ENCODE measurements at regions not wholly inside any gene's neighbourhood (a gene's known extent, or its start where the extent isn't known, plus 50 kb on each side); places are given as distances from the start of the nearest gene placed in this dataset.

DNA sequence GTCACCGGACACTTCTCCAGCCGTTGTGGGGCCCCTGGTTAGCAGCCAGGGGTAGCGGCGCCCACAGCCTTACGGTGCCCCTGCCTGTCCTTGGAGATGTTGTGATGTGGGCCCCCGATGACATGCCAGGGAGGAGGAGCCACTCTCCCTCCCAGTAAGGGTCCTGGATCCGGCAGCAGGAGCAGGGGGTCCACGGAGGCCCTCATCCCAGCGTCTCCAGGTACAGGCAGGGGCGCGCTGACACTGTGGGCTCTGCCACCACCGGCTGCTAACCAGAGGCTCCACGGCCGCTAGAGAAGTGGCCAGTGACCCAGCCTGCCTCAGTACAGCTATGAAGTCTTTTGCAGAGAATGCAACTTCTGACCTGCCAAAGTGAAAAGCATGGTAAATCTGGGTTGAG lies 121.2 kb downstream of the SPP2 start:
- TF ChIP-seq, protein P1, sequence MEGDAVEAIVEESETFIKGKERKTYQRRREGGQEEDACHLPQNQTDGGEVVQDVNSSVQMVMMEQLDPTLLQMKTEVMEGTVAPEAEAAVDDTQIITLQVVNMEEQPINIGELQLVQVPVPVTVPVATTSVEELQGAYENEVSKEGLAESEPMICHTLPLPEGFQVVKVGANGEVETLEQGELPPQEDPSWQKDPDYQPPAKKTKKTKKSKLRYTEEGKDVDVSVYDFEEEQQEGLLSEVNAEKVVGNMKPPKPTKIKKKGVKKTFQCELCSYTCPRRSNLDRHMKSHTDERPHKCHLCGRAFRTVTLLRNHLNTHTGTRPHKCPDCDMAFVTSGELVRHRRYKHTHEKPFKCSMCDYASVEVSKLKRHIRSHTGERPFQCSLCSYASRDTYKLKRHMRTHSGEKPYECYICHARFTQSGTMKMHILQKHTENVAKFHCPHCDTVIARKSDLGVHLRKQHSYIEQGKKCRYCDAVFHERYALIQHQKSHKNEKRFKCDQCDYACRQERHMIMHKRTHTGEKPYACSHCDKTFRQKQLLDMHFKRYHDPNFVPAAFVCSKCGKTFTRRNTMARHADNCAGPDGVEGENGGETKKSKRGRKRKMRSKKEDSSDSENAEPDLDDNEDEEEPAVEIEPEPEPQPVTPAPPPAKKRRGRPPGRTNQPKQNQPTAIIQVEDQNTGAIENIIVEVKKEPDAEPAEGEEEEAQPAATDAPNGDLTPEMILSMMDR (conservative IDR thresholded peaks at IDR 0.05; ENCODE audit: low read length): no peak
- no peak for TF ChIP-seq EZH2phosphoT487 (IDR thresholded peaks at IDR 0.05; ENCODE audit: borderline replicate concordance, low read depth, low read length)
